GM23248 (cell line): ENCODE measurements at regions not wholly inside any gene's neighbourhood (a gene's known extent, or its start where the extent isn't known, plus 50 kb on each side); places are given as distances from the start of the nearest gene placed in this dataset.
"Not testable (repeated sequence)": the region's sequence is repeated elsewhere in the genome, so short reads cannot be mapped to it uniquely, and the experiment has no call there.

Experiments
- EZH2 ChIP-seq: fragments of 200-600 bp; sonication (generic); IDR thresholded peaks from 2 replicates; pipeline ENCODE4 v1.6.1; 2018; ENCODE audit warnings: antibody characterized with exemption, mild to moderate bottlenecking; ENCODE audit not compliant: insufficient read depth, poor library complexity, severe bottlenecking
- EZH2phosphoT487 ChIP-seq: fragments of 200-600 bp; sonication (generic); IDR thresholded peaks from 2 replicates; pipeline ENCODE4 v1.6.1; 2018; ENCODE audit warnings: antibody characterized with exemption, moderate library complexity, mild to moderate bottlenecking, low read depth; ENCODE audit not compliant: insufficient read depth

- TF ChIP-seq EZH2phosphoT487, EZH2: not testable (repeated sequence)
Observed at GRCh38 chrX:89811440-89811839, 110.3 kb upstream of the TGIF2LX start.
